ENCODE measurements at regions not wholly inside any gene's neighbourhood (a gene's known extent, or its start where the extent isn't known, plus 50 kb on each side); places are given as distances from the start of the nearest gene placed in this dataset.
"Not testable (repeated sequence)": the region's sequence is repeated elsewhere in the genome, so short reads cannot be mapped to it uniquely, and the experiment has no call there.

DNA sequence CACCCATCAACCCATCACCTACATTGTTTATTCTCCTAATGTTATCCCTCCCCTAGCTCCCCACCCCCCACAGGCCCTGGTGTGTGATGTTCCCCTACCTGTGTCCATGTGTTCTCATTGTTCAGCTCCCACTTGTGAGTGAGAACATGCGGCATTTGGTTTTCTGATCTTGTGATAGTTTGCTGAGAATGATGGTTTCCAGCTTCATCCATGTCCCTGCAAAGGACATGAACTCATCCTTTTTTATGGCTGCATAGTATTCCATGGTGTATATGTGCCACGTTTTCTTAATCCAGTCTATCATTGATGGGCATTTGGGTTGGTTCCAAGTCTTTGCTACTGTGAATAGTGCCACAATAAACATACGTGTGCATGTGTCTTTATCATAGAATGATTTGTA is 118.1 kb upstream of the IER5L start:
- DNase-seq: not testable (repeated sequence)

DNA sequence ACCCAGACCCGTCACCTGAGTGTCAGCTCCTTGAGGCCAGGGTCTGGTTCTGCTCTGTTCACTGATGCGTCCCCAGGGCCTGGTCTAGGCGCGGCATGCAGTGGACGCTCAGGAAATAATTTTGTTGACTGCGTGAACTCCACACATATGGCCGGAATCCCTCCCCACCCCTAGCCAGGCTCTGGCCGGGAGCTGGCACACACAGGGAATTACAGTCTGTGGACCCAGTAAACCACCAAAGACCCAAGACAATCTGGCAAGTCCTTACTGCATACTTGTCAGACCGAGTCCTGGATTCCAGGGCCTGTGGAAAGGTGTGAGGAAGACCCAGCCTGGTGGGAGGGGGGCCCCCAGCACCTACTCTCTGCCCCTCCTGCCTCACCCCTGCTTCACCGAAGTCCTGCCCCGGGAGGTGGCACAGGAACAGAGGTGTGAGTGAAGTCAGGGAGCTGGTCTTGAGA is 113.0 kb upstream of the IER5L start:
- no peak for DNase-seq

DNA sequence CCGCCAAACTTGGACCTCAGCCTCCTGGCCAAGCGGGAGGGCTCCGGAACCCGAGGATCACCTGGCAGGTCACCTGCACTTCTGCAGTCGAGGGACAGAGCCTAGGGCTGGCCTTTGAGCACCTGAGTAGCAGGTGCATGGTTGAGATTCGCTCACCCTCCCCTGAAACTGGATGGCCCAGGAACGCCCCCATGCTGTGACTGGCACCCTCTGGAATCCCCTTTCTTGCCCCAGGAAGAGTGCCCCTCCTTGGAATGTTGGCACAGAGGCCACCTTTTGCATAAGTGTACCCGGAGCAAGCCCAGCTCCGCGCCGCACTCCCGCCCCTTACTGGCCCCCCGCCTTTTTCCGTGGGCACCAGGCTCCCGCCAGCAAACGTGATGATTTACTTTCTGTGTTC is 112.5 kb upstream of the IER5L start:
- no peak for DNase-seq

DNA sequence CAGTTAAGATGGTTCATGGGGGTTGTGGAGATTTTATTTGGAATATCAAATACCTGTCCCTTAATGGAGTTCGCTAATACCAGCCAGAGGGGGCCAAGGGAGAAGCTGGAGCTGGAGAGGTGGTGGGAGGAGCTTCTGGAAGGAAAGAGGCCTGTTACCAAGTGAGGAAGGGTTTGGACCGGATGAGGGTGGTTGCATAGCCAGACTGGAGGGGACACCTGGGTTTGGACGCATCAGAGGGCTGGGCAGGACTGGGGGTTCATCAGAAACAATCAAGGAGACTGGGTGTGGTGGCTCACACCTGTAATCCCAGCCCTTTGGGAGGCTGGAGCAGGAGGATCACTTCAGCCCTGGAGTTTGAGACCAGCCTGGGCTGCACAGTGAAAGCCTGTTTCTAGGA is 111.8 kb upstream of the IER5L start:
- DNase-seq: no peak

DNA sequence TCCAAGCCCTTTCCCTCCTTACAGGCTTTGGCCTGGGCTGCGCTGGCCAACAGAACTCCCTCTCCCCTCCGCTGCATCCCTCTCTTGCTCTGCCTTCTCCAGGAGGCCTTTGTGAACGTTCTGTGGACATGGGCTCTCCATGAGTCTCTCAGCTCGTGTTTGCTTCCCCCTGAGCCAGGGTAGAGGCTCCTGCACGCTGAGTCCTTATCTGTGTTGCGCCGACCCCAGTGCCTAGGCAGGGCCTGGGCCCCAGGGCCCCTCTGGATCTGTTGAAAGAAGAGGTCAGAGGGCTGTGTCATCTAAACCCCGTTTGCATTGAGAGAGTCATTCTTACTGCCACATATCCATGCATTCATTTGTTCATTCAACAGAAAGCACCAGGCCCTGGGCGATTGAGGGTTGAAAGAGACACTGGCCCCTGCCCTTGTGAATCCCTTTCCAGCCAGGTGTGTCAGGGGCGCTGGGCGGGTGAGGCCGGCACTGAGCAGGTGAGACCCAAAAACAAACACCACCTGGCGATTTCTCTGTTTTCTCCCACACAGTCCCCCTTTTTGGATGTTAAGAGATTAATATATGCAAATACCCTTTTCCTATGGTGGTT is 111.2 kb upstream of the IER5L start:
- no peak for DNase-seq

DNA sequence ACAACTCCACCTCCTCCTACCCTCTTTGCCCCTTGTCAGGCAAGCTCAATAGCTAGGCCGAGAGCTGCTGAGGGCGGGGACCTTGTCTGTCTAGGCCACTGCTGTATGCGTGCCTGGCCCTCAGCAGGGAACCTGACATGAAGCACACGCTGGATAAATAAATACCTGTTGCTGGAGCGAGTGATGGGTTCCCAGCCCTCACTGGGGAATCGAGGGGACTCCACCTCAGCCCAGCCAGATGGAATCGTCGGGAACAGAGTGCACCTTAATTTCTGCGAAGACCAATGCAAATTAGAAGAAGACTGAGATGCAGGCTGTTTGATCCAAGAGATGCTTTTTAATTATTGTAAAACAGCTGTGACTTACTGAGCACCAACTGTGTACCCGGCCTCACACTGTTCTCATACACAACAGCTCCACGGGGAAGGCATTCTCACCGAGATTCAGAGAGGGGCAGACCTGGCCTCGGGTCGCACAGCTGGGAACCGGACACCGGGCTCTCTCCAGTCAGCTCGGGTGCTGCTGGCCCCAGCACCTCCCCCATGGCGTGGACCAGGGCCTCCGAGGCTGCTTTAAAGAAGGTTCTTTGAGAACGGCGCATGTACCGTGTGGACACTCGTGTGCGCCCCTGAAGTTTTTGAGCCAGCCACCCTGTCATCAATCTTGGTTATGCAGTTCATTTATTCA is 109.7 kb upstream of the IER5L start:
- DNase-seq: no peak

DNA sequence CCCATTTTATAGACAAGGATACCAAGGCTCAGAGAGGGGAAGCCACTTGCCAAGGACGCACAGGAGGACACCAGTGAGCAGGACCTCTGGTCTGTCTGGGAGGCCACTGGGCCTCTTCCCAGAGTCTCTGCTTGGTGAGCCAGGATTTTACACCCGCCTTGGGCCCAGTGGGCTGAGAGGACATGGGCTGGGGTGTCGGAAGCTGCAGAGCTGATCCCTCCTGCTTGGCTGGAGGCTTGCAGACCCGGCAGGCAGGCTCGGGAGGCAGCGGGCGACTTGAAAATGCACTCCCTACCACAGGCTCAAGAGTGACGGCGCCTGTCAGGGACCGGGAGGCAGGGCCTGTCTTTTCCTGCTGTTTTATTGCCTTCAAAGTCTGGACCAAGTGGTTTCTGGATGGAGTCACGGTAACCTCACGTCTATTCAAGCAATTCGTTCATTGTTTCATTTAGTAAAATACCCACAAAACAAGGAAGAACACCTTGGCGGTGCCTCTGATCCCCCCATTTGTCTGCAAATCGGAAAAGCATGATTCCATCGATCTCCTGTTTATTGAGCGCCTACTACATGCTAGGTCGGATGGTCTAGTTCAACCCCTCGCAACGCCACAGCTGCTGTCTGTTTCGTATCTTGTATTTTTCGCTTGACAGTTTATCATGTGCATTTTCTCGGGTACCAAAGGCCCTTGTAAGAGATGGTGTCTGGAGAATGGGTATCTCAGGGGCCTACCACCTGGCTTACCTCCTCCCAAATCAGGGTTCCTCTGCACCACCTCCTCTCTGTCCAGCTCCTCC is 108.1 kb upstream of the IER5L start:
- DNase-seq: no peak

DNA sequence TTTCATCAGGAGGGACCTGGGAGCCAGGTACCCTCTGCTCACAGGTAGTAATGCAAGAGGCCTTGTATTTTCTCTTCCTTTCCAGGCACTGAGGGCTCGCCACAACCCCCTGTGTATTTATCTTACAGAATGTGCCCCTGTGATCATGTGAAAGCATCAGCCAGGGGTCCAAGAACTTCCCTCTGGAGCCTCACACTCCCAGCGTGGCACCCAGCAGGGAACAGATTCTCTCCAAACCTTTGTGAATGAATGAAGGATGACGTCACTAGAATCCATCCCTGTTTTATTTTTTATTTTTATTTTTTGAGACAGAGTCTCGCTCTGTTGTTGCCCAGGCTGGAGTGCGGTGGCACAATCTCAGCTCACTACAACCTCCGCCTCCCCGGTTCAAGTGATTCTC is 107.3 kb upstream of the IER5L start:
- no peak for DNase-seq

DNA sequence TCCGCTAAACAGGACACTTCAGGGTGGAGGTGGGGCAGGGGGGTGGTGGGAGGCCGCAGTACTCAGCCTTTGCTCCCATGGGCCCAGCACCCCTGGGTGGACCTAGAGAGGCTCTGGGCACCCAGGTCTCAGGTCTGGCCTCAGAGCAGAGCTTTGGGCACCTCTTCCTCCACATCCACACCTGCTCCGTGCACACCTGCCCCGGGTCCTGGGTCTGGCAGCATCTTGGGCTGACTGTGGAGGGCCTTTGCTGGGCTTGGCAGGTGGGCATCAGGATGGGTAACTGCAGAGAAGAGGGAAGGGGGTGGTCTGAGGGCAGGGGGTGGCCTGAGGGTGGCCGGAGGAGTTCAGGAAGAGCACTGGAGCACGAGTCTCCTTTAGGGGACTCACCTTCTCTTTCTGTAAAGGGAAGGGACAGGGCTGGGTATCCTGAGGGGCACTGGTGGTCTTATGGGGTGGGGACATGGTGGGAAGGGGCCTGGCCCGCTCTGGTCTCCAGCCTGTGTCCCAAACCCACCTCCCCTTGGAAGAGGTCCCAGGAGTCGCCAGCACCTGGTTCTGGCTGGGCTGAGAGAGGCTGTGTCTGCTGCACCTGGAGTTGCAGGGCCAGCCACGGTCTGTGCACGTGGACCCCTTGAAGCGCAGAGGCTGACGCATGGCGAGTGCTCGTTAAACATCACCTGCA is 106.7 kb upstream of the IER5L start:
- no peak for DNase-seq

DNA sequence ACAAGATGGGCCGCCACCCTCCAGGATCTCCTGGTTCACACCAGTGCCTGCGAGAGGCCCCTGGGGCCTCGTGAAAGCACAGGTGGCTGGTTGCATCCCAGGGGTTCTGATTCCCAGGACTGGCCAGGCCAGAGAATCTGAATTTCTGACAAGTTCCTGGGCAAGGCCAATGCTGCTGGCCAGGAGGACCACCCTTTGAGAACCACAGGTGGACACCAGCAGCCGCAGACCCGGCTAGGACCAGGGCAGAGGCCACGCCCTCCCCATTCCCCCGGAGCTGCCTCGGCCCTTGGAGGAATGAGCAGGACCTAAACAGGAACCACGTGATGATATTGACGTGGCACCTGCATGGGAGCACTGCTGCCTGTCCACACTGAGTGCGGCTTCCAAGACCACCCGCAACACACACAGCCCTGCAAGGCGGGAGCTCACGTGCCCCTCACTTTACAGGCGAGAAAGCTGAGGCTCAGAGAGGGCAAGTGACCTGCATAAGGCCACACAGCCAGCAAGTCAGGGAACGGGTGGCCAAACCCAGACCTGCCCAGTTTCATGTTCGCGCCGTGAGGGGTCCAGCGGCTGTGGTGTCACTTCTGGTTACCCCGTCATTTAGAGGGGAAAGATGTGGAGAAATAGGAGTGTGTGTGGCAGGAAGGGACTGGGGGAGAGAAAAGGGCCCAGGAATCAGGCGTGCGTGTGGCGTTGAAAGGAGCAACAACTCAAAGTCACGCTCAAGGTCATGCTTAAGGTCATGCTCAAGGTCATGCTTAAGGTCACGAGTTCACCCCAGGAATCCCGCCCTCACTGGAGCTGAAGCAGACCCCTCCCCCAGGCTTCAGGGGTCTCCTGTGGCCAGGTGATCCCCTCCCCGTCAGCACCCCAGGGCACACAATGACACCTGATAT is 105.9 kb upstream of the IER5L start:
- DNase-seq: no peak

DNA sequence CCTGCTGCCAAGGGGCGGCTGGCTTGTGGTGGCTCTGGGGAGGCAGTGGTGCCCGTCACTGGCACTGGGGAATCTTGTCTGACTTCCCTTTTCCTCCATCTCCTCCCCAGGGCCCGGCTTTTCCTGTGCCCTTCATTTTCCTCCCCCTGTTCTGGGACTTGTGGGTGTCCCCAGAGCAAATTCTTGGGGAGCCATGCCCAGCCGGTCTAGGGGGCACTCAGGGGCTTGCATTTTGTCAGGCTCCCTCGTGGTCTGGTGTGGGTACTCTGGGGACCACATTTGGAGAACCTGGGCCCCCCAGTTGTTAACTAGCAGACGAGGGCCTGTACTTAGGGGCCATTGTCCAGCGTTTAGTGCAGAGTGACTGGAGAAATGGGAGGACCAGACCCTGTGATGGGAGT is 105.2 kb upstream of the IER5L start:
- no peak for DNase-seq

DNA sequence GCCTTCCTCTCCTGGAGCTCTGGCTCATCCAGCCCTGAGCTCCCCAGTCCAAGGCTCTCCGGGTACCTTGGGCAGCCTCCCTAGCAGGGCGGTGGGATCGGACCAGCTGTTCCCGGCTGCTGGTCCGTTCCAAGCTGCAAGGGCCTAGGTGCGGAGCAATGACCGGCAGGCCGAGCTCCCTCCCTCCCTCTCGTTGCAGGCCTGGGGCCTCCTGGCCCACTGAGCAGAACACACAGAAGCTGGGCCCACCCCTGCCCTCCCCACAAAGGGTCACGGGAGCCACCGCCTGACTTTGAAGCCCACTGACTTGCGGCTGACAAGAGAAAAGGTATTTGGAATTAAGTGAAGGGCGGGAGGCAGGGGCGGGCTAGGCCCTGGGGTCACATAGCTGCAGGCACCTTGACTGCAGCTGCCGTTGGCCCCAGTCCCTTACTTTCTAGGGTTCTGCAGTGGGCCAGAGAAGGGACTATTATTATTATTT is 104.7 kb upstream of the IER5L start:
- DNase-seq: no peak

DNA sequence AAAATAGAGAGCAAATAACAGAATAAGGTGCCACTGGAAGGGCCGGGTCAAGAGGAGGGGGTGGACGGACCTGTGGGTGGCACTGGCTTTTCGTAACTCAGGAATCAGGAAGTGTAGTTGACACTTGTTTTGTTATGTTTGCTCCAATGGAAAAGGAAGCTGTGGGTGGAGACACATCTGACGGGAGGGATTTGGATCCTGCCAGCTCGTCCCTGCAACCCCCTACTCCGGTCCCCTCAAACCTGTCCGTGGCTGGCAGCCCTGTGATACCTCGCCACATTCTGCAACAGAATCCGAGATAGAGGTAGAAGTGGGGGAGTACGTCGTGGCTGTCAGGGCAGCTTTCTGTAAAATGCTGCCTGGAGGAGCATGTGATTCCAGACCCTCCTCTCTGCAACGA is 104.2 kb upstream of the IER5L start:
- no peak for DNase-seq

DNA sequence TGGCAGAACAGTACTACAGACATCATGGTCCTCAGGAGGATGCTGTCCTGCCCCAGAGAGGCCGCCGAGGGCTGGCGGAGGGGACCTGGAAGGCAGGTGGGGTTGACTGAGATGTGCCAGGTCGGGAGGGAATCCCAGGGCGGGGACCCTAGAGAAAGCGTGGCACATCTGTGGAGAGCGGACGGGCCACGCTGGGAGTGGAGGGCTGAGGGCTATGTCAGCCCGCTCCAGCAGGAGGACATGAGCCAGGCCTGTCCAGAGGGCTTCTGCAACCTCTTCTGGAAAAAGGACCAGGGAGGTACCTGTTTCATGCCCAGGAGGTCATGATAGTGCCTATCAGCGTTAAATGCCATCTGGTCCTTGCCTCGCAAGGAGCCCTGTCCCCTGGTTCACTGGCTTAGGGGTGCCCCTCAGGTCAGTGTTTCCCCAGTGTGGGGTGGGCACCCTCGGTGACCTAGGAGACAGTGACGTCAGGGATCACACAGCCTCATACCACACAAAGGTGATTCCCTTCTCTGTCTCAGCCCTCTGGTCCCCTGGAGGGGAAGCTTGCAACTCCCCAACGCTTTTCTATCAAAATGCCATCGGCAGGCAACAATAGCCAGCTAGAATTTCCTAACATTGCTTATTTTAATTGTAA is 103.6 kb upstream of the IER5L start:
- no peak for DNase-seq

DNA sequence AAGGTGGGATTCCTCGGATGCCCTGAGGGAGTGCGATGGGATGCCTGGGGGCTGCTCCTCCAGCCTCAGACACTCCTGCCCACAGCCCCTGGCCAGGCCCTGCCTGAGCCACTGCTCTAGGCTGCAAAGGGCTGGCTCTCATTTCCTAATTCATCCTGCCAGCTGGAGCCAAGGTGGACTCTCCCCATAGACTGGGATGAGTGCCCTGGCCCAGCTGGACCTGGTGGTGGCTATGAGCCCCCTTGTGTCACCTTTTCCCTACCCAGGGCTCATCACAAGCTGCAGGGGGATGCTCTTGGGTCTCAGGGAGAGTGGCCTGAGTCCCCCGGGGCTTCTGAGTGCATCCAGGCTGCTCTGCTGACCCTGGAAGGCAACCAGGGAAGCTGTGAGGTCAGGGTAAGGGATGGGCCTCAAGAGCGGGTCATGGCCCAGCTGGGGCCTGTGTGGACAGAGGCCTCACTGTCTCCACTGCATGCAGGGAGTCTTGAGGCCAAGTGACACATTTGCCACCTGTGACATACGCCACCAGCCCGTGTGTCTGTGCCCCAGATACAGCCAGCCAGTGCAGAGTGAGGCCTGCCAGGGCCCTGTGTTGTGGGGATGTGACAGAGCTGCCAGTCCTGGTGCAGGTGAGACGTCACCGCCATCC is 102.7 kb upstream of the IER5L start:
- no peak for DNase-seq

DNA sequence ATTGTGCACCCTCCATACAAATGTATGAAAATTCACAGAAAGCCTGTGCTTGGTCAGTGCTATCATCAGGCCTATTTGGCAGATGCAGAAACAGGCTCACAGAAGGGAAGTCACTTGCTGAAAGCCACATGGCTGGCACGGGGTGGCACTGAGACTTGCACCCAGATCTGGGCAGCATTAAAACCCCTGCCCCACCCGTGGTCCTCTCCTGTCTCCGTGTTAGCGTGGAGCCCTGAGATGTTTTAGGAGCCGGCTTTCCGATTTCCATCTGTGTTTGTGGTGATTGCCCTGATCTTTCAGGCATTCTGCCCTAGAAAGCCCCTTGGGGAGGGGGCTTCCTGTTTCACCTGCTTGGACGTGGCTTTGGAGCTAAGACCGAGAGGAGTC is 102.2 kb upstream of the IER5L start:
- no peak for DNase-seq

DNA sequence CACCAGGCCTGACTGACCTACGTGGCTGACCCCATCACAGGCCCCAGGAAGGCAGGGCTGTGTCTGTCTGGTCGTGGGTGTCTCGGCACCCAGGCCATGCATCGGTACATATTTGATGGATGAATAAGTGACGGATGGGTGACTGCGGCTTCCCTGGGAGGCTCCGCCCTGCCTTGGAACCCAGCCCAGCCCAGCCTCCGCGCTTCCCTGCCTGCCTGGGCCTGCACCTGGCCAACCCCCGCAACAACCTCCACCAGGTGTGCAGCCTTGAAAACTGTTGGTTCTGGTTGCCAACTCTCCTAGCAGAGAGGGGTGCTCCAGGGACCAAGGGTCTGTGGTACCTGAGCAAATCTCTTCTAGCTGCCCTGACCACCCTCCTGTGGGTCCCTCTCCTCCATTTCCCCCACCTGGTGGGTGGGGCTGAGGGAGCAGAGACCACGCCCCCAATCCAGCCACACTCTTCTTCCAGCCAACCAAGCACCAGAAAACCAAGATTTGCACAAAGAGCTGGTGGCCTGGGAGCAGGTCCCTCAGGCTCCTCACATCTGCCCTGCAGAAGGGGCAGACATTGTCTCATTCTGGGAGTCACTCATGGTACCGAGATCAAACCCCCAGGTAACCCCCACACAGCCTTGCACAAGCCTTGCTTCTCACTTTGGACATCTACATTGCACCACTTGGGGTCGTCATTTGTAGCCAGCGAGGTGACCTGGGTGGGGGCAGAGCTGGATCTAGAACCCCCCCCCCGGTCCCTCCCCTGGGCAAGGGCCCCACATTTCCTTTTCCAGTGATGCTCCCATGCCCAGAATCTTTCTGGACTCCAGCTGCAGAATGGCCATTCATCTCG is 100.6 kb upstream of the IER5L start:
- DNase-seq: peak; percentile 2

DNA sequence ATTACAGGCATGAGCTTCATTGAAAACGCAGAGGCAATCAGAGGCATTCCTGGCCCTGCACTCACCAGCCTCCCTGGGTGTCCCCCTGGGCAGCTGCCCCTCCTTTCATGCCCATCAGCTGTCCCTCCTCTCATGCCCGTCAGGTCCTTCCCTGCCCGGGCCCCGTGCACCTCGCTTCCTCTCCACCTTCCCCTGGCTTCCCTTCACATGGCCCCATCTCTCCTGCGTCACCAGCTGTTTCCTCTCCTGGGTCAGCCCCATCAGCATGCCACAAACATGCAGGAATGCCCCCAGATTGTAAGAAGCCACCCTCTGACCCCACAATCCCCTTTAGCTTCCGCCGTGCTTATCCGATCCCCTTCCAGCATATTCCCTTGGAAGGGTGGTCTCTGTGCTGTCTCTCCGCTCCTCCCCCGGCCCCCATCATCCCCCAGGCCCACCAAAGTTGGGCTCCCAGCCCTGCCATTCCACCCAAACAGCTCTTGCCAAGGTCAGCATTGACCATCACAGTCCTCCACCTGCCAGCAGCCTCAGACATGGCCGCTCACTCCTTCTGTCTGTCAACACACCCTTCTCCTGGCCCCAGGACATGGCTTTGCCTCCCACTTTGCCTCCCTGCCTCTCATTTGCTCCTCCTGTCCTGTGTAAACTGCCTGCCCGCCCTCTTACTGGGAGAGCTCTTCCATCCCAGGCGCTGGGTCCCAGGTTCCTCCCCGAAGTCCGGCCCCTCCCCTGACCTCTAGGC is 98.6 kb upstream of the IER5L start:
- no peak for DNase-seq

DNA sequence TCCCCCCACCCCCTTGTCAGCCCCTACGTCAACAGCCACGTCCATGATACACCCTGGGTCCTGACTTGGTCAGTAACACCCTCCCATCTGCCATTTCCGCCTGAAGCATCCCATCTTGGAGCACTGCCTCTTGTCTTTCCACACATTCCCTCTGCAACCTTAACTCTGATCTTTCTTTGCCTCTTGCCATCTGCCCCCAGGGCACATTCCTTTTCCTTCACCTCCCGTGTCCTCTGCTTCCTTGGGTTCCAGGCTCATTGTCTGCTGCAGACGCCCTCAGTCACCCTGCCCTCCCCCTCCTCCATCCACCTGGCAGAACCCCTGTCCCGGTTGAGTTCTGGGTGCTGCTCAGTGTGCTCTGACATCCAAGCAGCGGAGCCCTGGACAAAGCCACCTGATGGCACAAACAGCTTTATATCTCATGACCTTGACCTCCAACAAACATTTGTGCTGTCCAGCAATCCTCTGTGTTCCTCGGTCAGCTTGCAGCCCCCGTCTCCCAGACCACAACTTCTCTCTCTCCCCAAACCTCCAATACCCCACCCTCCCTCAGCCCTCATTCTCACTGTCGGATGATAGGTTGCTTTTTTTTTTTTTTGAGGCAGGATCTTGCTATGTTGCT is 97.7 kb upstream of the IER5L start:
- DNase-seq: no peak
